Esophagus muscularis mucosa (tissue), 4 donors: ENCODE measurements at regions not wholly inside any gene's neighbourhood (a gene's known extent, or its start where the extent isn't known, plus 50 kb on each side); places are given as distances from the start of the nearest gene placed in this dataset.

Experiments
- EP300 ChIP-seq: sonication (generic); formaldehyde crosslinking; IDR thresholded peaks from one replicate; pipeline ENCODE4 v1.6.1; 2017; ENCODE audit warnings: antibody characterized with exemption
- POLR2A ChIP-seq: fragments of 450-650 bp; IDR thresholded peaks from one replicate; pipeline ENCODE4 v1.6.1; 2017; ENCODE audit warnings: antibody characterized with exemption, moderate library complexity, mild to moderate bottlenecking, low read depth
- POLR2AphosphoS5 ChIP-seq, 2 donors: sonication (generic); formaldehyde crosslinking; IDR thresholded peaks; one replicate each; pipeline ENCODE4 v1.6.1; 2017; ENCODE audit warnings: antibody characterized with exemption in 2 of 2
- TF ChIP-seq, protein P1 (sequence below), 3 experiments: fragments of 200-600 bp in 2 of 3; fragments of 450-650 bp in 1 of 3; sonication (generic) in 2 of 3; IDR thresholded peaks; one replicate each; pipeline ENCODE4 v1.5.1; 2017 to 2019; ENCODE audit warnings: antibody characterized with exemption in 3 of 3, mild to moderate bottlenecking in 2 of 3, moderate library complexity in 1 of 3

DNA sequence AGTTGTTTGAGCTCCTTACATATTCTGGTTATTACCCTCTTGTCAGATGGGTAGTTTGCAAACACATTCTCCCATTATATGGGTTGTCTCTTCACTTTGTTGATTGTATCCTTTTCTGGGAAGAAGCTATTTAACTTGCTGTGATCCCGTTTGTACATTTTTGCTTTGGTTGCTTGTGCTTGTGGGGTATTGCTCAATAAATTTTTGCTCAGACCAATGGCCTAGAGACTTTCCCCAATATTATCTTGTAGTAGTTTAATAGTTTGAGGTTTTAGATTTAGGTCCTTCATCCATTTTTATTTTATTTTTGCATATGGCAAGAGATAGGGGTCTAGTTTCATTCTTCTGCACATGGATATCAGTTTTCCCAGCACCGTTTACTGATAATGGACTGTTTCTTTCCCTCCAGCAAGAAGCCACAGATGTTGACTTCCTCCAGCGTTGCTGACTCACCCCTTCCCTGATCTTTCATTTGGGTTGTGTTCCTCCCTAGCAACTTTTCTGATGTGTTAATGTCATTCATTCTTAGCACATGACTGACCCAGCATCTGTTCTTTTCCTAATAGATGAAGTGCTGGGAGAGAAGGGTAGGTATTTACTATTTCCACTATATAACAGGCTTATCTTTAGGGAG, 166.7 kb upstream of the SGO1 start:
- TF ChIP-seq POLR2A = no peak
- TF ChIP-seq POLR2AphosphoS5 (IDR thresholded peaks at IDR 0.05) = no peak
- TF ChIP-seq, protein P1, sequence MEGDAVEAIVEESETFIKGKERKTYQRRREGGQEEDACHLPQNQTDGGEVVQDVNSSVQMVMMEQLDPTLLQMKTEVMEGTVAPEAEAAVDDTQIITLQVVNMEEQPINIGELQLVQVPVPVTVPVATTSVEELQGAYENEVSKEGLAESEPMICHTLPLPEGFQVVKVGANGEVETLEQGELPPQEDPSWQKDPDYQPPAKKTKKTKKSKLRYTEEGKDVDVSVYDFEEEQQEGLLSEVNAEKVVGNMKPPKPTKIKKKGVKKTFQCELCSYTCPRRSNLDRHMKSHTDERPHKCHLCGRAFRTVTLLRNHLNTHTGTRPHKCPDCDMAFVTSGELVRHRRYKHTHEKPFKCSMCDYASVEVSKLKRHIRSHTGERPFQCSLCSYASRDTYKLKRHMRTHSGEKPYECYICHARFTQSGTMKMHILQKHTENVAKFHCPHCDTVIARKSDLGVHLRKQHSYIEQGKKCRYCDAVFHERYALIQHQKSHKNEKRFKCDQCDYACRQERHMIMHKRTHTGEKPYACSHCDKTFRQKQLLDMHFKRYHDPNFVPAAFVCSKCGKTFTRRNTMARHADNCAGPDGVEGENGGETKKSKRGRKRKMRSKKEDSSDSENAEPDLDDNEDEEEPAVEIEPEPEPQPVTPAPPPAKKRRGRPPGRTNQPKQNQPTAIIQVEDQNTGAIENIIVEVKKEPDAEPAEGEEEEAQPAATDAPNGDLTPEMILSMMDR (IDR thresholded peaks at IDR 0.05) = no peak
- no peak for TF ChIP-seq EP300
